GM19372 (cell line): ENCODE measurements at regions not wholly inside any gene's neighbourhood (a gene's known extent, or its start where the extent isn't known, plus 50 kb on each side); places are given as distances from the start of the nearest gene placed in this dataset.
A peak's percentile ranks its signal among the peaks of the same experiment; 100 is the strongest.
"Not testable (repeated sequence)": the region's sequence is repeated elsewhere in the genome, so short reads cannot be mapped to it uniquely, and the experiment has no call there.

Experiments used
- ATAC-seq: cut with Tn5 transposase; IDR thresholded peaks from one replicate; pipeline ENCODE4 v1.9.1; 2021; ENCODE audit warnings: mild to moderate bottlenecking, low read depth, moderate library complexity; ENCODE audit not compliant: unreplicated experiment

DNA sequence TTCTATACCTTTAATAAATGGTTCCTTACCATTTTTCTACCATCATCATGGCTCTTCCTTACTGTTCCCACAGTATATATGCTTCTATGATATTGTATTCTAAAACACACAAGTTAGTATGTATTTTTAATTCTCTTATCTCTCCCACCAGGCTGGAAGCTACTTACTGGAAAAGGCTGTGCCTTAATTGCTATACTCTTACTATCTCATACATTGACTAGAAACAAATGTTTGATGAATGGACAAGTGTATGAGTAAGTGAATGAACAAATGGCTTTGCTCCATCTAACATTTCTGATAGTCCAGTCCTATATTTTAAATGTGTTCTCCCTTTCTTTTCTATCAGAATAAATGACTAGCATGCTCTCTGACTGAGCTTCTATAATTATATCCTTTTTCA, 320.8 kb upstream of the RASGEF1B start:
- no peak for ATAC-seq

DNA sequence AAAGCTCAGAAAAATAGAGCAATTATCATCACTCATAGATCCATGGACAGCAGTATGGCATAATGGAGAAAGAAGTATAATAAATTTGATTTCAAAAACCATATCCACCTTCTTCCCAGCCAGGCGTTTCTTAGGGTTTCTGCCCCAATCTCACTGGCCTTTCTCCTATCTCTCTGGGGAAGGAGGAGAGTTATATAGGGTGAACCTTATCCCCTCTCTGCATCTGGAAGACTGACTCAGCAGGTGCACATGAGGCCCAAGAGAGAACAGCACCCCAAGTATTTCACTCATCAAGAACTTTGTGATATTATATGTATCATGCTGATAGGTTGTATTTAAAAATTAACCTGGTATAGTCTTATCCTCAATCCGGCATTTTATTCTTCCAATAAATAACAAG, 318.8 kb upstream of the RASGEF1B start:
- ATAC-seq: no peak

DNA sequence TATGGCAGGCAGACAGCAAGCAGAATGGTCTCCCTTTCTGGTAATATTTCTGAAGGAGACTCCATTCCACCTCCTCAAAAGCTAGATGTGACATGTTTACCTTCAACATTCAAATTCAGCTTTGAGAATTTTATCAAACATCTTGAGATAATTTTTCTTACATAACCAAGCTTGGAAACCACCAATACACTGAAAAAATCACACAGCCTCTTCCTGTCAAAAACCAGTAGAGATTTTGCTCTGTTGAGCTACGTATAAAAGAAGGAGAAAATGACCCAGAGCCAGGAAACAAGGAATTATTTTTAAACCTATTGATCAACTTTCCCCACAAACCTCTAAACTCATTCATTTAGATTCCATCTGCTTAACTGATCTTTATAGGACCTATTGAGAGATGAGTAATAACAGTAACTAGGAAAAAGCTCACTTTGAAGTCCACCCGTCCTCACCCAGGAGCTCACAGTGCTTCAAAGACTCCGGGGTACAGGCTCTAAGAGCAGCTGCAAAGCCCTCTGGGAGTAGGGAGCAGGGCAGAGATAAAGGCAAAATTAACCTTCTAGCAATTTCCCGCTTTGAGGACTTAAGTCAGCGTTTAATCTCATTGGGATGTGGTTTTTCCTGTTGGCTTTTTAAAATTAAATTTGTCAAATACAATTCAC, 318.2 kb upstream of the RASGEF1B start:
- no peak for ATAC-seq

DNA sequence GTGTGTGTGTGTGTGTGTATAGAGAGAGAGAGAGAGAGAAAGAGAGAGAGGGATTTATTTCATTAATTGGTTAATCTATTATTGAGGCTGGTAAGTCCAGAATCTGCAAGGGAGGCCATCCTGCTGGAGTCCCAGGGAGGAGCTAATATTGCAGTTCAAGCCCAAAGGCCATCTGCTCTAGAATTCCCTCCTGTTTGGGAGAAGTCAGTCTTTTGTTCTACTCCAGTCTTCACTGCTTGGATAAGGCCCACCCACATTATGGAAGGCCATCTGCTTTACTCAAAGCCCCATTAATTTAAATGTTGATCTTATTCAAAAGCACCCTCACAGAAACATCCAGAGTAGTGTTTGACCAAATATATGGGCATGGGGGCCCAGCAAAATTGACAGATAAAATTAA, 317.5 kb upstream of the RASGEF1B start:
- ATAC-seq: no peak

DNA sequence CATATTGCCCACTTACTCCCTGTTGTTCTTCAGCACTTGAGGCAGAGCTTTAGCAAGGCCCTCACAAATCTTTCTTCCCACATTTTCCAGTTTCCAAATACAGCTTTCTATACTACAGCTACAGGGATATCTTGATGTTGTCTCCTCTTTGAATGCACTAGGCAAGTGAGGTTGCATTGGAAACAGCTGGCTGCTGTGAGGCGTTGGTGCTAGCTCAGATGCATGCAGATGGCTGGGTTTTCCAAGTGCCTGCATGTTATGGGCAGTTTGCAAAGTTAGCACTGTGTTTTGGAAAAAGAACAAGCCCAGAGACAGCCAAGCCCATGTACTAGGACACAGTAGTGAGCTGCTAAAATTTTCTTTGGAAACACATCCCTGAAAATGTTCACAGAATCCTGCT, 315.1 kb upstream of the RASGEF1B start:
- ATAC-seq: no peak

DNA sequence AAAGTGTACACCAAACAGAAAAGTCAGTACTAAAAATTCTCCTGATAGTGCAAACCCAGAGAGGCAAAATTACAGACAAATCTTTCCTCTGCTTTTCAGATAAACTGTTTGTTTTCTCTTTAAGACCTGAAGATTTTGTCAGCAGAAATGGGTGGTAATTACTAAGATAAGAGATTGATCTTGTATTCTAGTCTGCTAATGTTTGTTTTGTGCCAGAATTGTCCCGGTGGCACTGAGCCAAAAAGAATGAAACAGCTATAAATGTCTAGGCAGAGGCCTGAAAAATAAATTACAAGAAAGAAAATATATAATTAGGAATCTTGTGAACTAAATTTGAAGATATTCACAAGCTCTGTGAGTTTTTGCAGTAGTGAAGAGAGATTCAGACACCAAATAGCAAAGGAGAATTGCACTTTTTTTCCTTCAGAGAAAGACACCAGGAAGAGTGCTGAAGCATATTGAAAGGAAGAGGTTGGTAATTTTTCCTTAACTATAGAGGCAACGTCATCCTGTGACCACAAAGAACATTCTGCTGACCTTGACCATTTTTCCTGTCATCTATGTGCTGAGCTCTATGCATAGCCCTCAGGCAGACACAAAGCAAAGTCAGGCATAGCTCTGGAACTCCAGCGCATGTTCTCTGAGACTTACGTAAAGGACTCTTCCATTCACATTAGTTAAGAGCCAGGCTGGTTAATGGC, 314.5 kb upstream of the RASGEF1B start:
- ATAC-seq: no peak

DNA sequence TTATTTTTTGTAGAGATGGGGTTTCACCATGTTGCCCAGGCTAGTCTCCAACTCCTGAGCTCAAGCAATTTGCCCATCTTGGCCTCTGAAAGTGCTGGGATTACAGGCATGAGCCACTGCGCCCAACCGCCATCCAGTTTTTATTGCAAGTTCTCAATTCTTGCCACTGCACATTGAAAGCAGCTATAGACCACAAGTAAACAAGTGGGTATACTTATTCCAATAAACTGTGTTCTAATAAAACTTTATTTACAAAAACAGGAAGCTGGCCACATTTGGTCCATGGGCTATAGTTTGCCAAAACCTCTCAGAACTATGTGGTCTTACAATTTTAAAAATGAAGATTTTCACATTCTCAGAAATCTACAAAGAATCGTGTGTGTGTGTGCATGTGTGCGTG, 313.6 kb upstream of the RASGEF1B start:
- no peak for ATAC-seq

DNA sequence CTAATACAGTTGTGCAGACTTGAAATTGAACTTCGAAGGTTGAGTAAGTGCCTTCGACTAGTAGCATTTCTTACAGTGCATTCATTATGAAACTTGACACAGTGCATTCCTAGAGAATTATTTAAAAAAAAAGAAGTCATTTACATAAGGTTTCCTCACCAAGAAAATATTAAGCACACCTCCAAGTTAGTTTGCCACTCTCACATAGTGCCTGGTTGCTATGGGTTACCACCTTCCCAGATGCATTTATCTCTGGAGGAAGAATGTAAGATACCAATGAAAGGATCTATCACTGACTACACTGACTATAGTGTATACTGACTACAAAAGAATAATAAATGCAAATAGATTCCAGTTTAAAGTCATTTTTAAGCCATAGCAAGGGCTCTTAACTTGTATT, 311.9 kb upstream of the RASGEF1B start:
- no peak for ATAC-seq

DNA sequence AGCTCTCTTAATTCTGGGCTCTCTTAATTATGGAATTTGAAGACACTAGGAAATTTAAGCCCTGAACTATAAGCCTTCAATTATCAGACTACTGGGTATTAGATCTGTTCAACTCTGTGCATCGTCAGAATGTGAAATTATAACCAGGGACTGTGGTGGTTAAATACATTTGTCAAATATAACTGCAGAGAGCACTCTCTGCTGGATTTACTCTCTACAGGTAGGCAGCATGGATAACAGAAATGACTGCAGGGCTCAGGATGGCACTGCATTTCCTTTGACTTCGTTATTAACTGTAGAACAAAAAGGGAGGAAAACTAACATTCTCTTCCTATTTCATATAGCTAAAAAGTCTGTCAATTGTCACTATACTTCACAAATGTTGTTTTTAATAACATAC, 310.1 kb upstream of the RASGEF1B start:
- ATAC-seq: no peak

DNA sequence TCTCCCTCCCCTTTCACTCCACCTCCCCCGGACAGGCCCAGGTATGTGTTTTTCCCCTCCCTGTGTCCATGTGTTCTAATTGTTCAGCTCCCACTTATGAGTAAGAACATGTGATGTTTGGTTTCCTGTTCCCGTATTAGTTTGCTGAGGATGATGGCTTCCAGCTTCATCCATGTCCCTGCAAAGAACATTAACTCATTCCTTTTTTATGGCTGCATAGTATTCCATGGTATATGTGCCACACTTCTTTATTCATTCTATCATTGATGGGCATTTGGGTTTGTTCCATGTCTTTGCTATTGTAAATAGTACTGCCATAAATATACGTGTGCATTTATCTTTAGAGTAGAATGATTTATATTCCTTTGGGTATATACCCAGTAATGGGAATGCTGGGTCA, 306.0 kb upstream of the RASGEF1B start:
- not testable (repeated sequence) for ATAC-seq

DNA sequence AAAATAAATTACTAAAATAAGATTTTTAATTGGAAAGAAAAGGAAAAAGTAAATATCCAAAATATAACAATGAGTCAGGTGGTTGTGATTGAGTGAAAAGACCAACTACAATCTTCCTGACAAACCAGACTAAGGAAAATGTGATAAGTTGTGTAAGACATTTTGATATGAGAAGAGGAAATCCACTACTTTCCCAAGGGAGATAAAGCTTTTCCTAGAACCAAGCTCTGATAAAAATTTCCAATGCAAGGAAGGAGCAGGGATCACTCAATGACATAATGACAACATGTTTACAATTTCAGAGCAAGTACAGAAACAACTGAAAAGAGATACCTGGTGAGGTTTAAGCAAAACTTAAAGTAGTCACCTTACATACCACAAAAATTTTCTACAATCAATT, 305.1 kb upstream of the RASGEF1B start:
- ATAC-seq: no peak

DNA sequence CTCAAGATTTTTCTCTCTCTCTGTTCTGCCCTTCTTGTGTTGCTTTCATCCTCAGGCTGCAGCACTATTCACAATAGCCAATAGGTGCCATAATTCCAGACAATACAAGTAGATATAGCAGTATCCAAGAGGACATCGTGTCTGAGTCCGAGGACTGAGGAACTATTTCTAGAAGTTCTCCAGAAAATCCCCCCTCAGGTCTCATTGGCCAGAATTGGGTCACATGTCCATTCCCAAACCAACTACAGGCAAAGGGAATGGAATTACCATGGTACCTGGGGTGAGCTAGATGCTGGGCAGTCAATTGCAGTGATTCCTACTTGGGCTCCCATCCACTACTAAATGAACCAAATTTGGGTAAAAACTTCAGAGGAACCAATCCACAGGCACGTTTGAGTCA, 301.9 kb upstream of the RASGEF1B start:
- no peak for ATAC-seq

DNA sequence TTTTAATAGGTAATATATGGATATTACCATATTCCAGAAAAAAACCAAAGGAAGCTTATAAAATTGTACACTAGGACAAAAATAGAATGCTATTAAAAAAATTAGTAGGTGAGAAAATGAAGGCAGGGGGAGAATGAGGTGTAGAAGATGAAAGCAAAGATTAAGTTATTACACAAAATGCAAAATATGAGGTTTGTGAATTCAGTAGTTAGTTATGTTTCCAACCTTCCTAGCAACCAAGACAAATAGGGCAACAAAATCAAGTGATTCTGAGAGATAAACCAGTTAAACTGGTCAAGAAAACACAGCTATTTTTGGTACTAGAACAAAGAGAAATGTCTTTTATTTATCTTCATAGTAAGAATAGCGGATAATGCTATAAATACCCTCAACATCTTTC, 300.0 kb upstream of the RASGEF1B start:
- ATAC-seq: no peak

DNA sequence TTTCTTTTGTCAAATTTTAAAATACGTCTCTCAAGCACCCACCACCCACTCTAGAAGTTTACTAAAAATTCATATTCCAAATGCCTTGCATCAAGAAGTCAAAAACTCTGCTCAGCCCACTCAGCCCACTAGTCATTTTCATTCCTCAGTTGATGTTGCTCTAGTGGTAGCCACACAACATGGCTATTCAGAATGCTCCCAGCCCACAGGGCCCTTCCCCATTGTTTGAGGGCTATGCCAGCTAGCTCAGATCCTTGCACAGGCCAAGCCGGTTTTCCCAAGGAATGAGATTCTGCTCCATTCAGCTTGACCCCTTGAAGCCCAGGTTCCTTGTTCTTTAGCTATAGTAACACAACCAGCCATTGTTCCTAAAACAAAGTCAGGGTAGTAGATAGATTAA, 297.5 kb upstream of the RASGEF1B start:
- no peak for ATAC-seq

DNA sequence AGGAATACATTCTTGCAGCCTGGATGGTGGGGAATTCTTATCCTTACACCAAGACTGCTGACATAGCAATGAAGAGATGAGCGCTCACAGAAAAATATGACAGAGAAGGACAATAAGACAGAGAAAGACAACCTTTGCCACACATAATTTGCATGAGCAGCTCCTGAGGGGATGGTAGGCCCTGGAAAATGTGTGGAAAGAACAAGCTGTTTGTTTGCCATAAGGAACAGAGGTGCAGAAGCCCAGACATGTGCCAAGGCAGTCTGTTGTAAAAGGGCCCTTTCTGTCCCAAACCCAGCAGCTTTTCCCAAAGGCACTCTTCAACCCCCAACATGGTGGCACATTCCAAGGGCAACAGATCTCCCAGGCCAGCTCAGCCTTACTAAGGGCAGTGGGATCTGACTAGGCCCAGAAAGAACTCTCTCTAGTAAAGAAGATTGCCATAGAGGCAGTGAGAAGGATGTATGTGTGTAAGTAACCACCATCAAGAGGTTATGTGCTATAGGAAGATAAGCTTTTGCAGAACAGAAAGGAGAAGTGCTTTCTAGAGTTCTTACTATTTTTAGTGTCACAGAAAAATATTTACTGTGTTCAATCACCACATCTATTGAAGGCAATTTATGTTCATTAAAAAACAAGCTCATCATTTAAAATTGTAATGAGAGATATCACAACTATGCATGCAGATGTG, 287.0 kb upstream of the RASGEF1B start:
- no peak for ATAC-seq

DNA sequence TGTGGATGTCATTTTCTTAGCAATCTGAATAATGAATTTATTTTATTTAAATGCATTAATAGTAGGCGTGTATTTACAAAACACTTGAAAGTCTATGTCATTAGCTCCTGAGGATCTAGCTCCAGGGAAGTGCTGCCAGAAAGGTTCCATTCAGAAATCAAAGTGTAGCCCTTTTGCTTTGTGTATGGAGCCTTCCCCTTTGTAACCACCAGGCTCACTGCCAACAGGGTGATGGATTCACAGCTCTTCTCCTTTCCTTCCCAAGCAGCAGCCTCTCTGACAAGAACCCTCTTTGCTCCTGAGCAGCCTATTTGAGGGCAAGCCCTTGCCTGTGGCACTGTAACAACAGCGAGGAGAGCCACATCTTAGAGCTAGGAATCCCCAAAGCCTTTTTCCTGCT, 286.0 kb upstream of the RASGEF1B start:
- no peak for ATAC-seq

DNA sequence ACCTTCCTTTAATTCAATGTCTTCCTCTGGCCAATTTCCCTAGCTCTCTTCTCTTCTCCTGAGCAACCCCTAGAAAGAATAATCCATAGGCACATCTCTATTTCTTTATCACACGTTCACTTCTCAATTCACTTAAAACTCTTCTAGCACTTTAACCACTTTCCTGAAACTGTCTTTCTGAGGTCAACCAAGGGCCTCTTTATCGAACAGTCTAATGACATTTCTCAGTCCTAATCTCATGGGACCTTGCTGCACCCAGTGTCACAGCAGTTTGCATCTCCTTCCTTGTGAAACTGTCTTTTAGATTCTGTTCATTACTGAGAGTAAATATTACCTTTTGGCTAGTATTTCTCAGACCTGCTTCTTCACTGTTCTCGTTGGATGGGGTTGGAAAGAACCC, 285.3 kb upstream of the RASGEF1B start:
- ATAC-seq: peak; percentile 74

DNA sequence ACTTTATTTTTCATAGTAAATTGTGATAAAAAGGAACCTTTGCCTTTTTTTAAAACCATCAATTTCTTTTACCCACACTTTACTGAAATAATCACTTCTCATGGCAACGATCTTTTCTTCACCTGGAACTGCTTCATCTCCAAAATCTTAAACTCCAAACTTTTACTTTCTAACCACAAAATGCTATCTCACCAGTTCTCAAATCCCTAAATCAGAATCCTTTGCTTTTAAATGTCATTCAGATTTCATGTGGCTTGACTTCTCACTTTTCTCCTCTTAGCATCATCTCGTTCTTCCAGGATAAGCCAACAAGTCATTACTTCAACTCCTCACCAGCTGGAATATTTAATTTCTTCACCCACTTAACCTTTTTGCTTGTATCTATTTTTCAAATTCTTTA, 284.3 kb upstream of the RASGEF1B start:
- no peak for ATAC-seq

DNA sequence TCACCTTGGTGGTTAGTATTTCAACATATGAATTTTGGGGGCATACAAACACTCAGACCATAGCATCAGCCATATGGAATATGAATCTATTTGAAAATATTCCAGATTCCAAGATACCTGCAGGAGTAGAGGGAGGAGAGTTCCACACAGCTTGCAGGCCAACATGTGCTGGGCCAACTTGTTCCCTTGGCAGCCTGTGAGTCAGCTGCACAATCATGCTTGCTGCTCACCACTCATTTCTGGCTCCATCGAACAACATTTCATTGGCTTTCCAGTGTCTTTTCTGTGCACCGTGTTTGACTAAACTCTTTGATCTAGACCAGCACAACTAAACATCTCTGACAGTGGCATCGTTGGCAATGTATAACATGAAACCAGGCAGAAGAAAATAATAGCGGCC, 282.5 kb upstream of the RASGEF1B start:
- no peak for ATAC-seq

DNA sequence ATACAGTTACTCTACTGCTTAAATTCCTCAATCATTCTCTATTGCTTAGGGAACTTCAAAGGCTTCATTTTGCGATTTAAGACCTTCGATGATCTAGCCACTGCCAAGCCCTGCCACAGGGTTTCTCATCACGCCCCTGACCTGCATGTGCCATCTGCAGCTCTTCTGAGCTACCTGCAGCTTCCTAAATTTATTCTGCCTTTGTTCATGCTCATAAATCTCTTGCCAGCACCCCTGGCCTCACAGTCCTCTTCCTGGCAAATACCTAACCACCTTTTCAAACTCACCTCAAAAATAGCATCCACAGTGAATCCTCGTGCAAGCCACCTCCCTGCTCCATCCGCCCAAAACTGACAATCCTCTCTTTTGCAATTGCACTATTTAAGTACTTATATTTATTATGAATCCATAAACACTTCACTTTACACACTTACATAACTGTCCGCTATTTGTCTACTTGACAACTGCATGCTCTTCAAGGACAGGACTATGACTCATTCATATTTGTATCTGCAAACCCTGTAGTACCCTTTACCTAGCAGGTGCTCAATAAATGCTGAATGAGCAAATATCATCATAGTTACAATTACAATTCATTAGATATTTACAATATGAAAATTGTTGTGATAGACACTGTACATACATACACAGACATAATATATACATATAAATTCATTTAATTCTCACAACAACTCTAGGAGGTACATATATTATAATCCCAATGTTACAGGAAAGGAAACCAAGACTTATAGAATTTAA, 280.0 kb upstream of the RASGEF1B start:
- ATAC-seq: no peak

DNA sequence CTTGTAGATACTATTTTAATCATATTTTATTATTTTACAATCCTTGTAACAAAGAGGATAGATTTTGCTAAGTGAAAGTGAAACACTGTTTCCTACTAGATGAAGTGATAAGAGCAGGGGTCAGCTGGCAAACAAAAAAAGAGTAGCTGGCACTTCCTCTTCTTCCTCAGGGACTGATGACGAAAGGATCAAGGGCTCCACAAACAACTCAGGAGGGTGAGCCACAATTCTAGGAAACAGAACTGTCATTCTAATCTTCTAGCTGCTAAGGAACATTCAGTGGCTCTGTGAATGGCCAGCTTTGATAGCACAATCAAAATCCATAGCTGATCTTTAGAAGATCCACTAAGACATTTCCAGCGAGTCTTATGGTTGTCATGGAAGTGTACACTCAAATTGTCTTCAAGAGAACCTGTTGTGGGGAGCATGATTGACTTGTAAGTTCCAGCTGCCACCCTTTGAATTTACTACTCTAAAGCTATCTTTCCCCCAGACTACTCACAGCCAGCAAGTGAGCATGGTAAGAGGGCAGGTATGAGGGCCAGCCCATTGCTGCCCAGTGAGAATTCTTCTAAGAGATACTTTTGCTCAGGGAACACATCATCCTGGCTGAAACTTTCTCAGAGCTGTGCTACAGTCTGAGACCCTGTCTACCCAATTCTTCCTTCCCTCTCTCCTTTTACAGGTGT, 275.7 kb upstream of the RASGEF1B start:
- ATAC-seq: no peak
